Mesodermal cell (in vitro differentiated cells): ENCODE measurements at regions not wholly inside any gene's neighbourhood (a gene's known extent, or its start where the extent isn't known, plus 50 kb on each side); places are given as distances from the start of the nearest gene placed in this dataset.

ENCODE experiments used
- H3K27ac ChIP-seq: 2 replicates; pipeline ENCODE4 v1.7.0; 2013; ENCODE audit warnings: mild to moderate bottlenecking, low read depth, low read length, moderate library complexity; ENCODE audit not compliant: severe bottlenecking
- H3K36me3 ChIP-seq: 2 replicates; pipeline ENCODE4 v1.7.1; 2013; ENCODE audit warnings: mild to moderate bottlenecking, low read length, moderate library complexity; ENCODE audit not compliant: control insufficient read depth, insufficient read depth
- H3K4me1 ChIP-seq: one replicate; pipeline ENCODE4 v1.7.1; 2013; ENCODE audit warnings: mild to moderate bottlenecking, low read length; ENCODE audit not compliant: insufficient read depth, control insufficient read depth, poor library complexity, severe bottlenecking
- H3K4me3 ChIP-seq: 2 replicates; pipeline ENCODE4 v1.7.0; 2013; ENCODE audit warnings: low read length, control low read depth, mild to moderate bottlenecking; ENCODE audit not compliant: insufficient read depth, poor library complexity, severe bottlenecking; ENCODE audit errors: extremely low read depth
- H3K9me3 ChIP-seq: 2 replicates; pipeline ENCODE4 v1.7.1; 2013; ENCODE audit warnings: mild to moderate bottlenecking, low read length, moderate library complexity; ENCODE audit not compliant: control insufficient read depth
- WGBS, 2 experiments: methylation state at CpG; one replicate each; pipeline ENCODE4 v1.1.5; 2013; ENCODE audit warnings: missing lambda C conversion rate in 2 of 2; ENCODE audit not compliant: insufficient coverage in 2 of 2; 5-methylcytosine and 5-hydroxymethylcytosine counted together

DNA sequence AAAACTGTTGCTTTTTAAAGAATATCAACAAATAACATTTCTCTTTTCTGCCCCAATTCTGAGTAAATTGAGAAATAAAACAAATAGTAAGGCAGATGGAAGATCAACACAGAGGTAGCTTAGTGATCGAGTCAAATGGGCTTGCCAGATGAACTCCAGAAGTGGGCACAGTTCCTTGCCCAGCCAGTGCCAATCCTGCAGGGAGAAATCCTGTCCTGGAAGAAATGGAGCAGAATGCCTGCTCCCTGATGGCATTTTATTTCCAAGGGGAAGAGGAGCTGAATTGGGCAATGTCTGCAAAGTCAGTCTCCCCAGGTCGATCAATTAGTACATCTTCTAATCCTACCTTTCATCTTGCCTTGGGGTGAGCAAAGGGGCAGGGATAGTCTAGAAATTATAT is 225.3 kb downstream of the NHLRC3 start:
- H3K36me3 ChIP-seq = no peaks in the 10 kb centered on the region
- no peaks in the 10 kb centered on the region for H3K9me3 ChIP-seq
- no peak overlapping the region for H3K27ac ChIP-seq
- H3K4me1 ChIP-seq = no peaks in the 10 kb centered on the region
- 75 to 94% methylated on average over 1 of the region's 2 CpGs for WGBS, 2 experiments
- no peak overlapping the region for H3K4me3 ChIP-seq

GRCh38 chr13:39266426-39266825 is 228.2 kb downstream of the NHLRC3 start:
- Histone ChIP-seq H3K9me3 (no peaks in the 10 kb centered on the region), H3K4me1 (no peaks in the 10 kb centered on the region), H3K27ac (no peak overlapping the region), H3K4me3 (no peak overlapping the region), H3K36me3 (no peaks in the 10 kb centered on the region)

DNA sequence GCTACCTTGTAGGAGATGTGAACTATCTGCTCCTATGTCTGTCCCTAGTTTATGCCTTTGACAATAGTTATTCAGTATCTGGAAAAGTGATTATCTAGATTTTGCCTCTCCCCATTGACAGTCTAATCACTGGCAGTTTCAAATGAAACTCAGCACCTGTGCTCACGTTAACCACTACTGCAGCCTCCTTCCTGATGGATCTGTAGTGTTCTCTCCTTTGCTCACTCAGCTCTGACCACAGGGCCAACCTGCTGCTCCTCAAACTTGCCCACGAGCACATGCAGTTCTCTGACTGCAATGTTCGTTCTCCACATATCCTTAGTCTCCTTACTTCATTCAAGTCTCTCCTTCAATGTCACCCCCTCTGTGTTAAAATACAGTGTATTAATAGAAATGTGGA is 230.1 kb downstream of the NHLRC3 start:
- H3K36me3 ChIP-seq = no peaks in the 10 kb centered on the region
- H3K27ac ChIP-seq = no peak overlapping the region
- no peaks in the 10 kb centered on the region for H3K9me3 ChIP-seq
- WGBS, 2 experiments = 82 to 92% methylated on average over 1 of the region's 3 CpGs
- no peak overlapping the region for H3K4me3 ChIP-seq
- no peaks in the 10 kb centered on the region for H3K4me1 ChIP-seq

GRCh38 chr13:39269004-39269403 is 230.7 kb downstream of the NHLRC3 start:
- no peak overlapping the region for H3K4me3 ChIP-seq
- no peaks in the 10 kb centered on the region for H3K4me1 ChIP-seq
- 90 to 100% methylated on average over 1 of the region's 2 CpGs for WGBS, 2 experiments
- no peak overlapping the region for H3K27ac ChIP-seq
- H3K36me3 ChIP-seq = no peaks in the 10 kb centered on the region
- H3K9me3 ChIP-seq = no peaks in the 10 kb centered on the region

DNA sequence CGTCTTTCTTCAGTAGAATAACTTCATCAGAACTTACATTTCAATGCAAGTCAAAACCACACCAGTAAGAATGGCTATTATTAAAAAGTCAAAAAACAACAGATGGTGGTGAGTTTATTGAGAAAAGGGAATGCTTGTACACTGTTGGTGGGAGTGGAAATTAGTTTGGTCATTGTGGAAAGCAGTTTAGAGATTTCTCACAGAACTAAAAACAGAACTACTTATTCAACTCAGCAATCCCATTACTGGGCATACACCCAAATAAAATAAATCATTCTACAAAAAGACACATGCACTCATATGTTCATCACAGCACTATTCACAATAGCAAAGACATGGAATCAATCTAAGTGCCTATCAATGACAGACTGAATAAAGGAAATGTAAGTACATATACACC is 231.2 kb downstream of the NHLRC3 start:
- Histone ChIP-seq H3K36me3 (no peaks in the 10 kb centered on the region), H3K4me1 (no peaks in the 10 kb centered on the region), H3K9me3 (no peaks in the 10 kb centered on the region), H3K4me3 (no peak overlapping the region), H3K27ac (no peak overlapping the region)
- WGBS, 2 experiments = no CpG with 5 or more reads among the region's 1 CpG

- H3K27ac ChIP-seq = no peak overlapping the region
- no peaks in the 10 kb centered on the region for H3K36me3 ChIP-seq
- H3K4me1 ChIP-seq = no peaks in the 10 kb centered on the region
- no peaks in the 10 kb centered on the region for H3K9me3 ChIP-seq
- WGBS, 2 experiments = no CpG with 5 or more reads among the region's 1 CpG
- H3K4me3 ChIP-seq = no peak overlapping the region
These were observed 234.7 kb downstream of the NHLRC3 start for GRCh38 chr13:39272994-39273393.

- no peak overlapping the region for H3K27ac ChIP-seq
- H3K4me1 ChIP-seq = no peaks in the 10 kb centered on the region
- no peak overlapping the region for H3K4me3 ChIP-seq
- H3K36me3 ChIP-seq = no peaks in the 10 kb centered on the region
- WGBS, 2 experiments = 50 to 78% methylated on average over 2 of the region's 6 CpGs
- no peaks in the 10 kb centered on the region for H3K9me3 ChIP-seq
These were observed 235.9 kb downstream of the NHLRC3 start for GRCh38 chr13:39273953-39274738.

GRCh38 chr13:39274739-39275325 is 236.6 kb downstream of the NHLRC3 start:
- H3K36me3 ChIP-seq = no peaks in the 10 kb centered on the region
- H3K4me1 ChIP-seq = no peaks in the 10 kb centered on the region
- no peak overlapping the region for H3K27ac ChIP-seq
- WGBS, 2 experiments = 88 to 93% methylated on average over 3 of the region's 3 CpGs
- no peaks in the 10 kb centered on the region for H3K9me3 ChIP-seq
- H3K4me3 ChIP-seq = no peak overlapping the region

GRCh38 chr13:39279077-39279476 is 240.8 kb downstream of the NHLRC3 start:
- no peak overlapping the region for H3K27ac ChIP-seq
- H3K4me3 ChIP-seq = no peak overlapping the region
- no peaks in the 10 kb centered on the region for H3K4me1 ChIP-seq
- no peaks in the 10 kb centered on the region for H3K36me3 ChIP-seq
- no peaks in the 10 kb centered on the region for H3K9me3 ChIP-seq
- no CpG with 5 or more reads among the region's 2 CpGs for WGBS, 2 experiments

DNA sequence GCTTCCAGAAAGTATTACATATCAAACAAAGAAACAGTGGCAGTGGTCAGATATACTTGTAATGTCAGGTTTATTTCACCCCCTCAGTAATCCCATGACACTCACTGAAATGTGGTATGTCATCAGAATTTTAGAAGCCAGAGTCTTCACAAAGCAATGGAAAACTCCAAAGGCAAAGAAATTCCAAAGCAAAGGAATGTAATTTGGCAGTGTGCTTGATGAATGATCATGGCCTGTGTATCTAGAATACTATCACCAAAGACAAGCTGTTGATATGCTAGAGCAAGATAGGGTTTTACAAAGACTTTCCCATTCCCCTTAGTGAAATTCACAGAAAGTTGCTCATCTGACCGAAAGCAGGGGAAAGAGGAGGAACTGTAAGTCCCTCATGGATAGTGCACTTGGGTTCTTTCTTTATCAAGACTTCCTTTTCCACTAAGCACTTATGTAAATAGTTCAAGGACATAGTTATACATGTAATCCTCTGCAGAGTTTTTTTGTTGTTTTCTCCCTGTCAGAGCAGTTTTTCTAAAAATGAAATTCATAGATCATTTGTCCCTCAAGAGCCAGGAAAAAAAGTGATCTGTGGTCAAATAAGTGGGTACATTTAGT is 243.4 kb downstream of the NHLRC3 start:
- Histone ChIP-seq H3K27ac (peak overlapping the region; percentile 68), H3K36me3 (no peaks in the 10 kb centered on the region), H3K4me1 (no peaks in the 10 kb centered on the region), H3K4me3 (no peak overlapping the region), H3K9me3 (peaks cover under 1% of the 10 kb centered on the region)
- 100% methylated on average over 1 of the region's 1 CpG; no CpG with 5 or more reads in 1 of the 2 experiments for WGBS, 2 experiments

GRCh38 chr13:39282400-39282972 is 244.2 kb downstream of the NHLRC3 start:
- Histone ChIP-seq H3K27ac (no peak overlapping the region), H3K36me3 (no peaks in the 10 kb centered on the region), H3K9me3 (peaks cover 9% of the 10 kb centered on the region), H3K4me1 (no peaks in the 10 kb centered on the region), H3K4me3 (no peak overlapping the region)
- 75 to 90% methylated on average over 1 to 3 of the region's 4 CpGs for WGBS, 2 experiments
